B cell (primary cell): ENCODE measurements at regions not wholly inside any gene's neighbourhood (a gene's known extent, or its start where the extent isn't known, plus 50 kb on each side); places are given as distances from the start of the nearest gene placed in this dataset.

Experiments
- CTCF ChIP-seq: fragments of 200-600 bp; IDR thresholded peaks from one replicate; pipeline ENCODE4 v1.8.0; 2022; ENCODE audit warnings: antibody characterized with exemption, mild to moderate bottlenecking
- EZH2 ChIP-seq: IDR thresholded peaks from 2 replicates; pipeline ENCODE4 v1.6.1; 2012; ENCODE audit warnings: borderline replicate concordance, low read depth, mild to moderate bottlenecking, moderate library complexity, low read length; ENCODE audit not compliant: insufficient read depth, poor library complexity, severe bottlenecking

GRCh38 chr18:39602131-39602530 is 2036.5 kb upstream of the CELF4 start:
- TF ChIP-seq CTCF (no peak), EZH2 (no peak)
